SK-N-SH (cell line): ENCODE measurements at regions not wholly inside any gene's neighbourhood (a gene's known extent, or its start where the extent isn't known, plus 50 kb on each side); places are given as distances from the start of the nearest gene placed in this dataset.

Source experiments
- CHD2 ChIP-seq: fragments of 150-350 bp; IDR thresholded peaks from 2 replicates; pipeline ENCODE4 v1.6.1; 2018; ENCODE audit warnings: low read length; ENCODE audit not compliant: partially characterized antibody
- CTCF ChIP-seq: fragments of 200-600 bp; sonication (generic); IDR thresholded peaks from 2 replicates; pipeline ENCODE4 v1.6.1; 2017; ENCODE audit warnings: antibody characterized with exemption, mild to moderate bottlenecking, moderate library complexity
- EP300 ChIP-seq, 2 experiments: IDR thresholded peaks; 2 replicates each; pipeline versions ENCODE4 v1.4.0 to v1.6.1; 2012; ENCODE audit warnings: borderline replicate concordance in 1 of 2, low read depth in 1 of 2, low read length in 1 of 2
- EZH2phosphoT487 ChIP-seq: fragments of 200-600 bp; sonication (generic); IDR thresholded peaks from 2 replicates; pipeline ENCODE4 v1.6.1; 2017; ENCODE audit warnings: low read depth, mixed run types, mild to moderate bottlenecking, antibody characterized with exemption, moderate library complexity, borderline replicate concordance
- FOXM1 ChIP-seq: IDR thresholded peaks from 2 replicates; pipeline ENCODE4 v1.4.0; 2012; ENCODE audit warnings: low read depth, mild to moderate bottlenecking
- NRF1 ChIP-seq: IDR thresholded peaks from 2 replicates; pipeline ENCODE4 v1.6.1; 2012; ENCODE audit warnings: low read depth, mild to moderate bottlenecking, low read length
- POLR2AphosphoS5 ChIP-seq: IDR thresholded peaks from 2 replicates; pipeline ENCODE4 v1.6.1; 2012; ENCODE audit warnings: low read depth, low read length
- REST ChIP-seq: IDR thresholded peaks from 2 replicates; pipeline ENCODE4 v1.6.1; 2012; ENCODE audit warnings: mild to moderate bottlenecking, low read depth, low read length, moderate library complexity

- TF ChIP-seq CTCF (no peak), EZH2phosphoT487 (no peak), FOXM1 (no peak), REST (no peak), EP300 (IDR thresholded peaks at IDR 0.05; ENCODE audit: borderline replicate concordance in 1 of 2, low read depth in 1 of 2, low read length in 1 of 2) (no peak), POLR2AphosphoS5 (no peak), CHD2 (no peak), NRF1 (no peak)
These were observed 83.3 kb upstream of the NHSL1 start for GRCh38 chr6:138582573-138582972.
